NCI-H748 treated with DMSO at 0.1 percent for 48 hours (cell line): ENCODE measurements at regions not wholly inside any gene's neighbourhood (a gene's known extent, or its start where the extent isn't known, plus 50 kb on each side); places are given as distances from the start of the nearest gene placed in this dataset.

ENCODE experiments used
- DNase-seq: peaks from one replicate; lab custom pipeline; 2025; lab: John Stamatoyannopoulos, UW

DNA sequence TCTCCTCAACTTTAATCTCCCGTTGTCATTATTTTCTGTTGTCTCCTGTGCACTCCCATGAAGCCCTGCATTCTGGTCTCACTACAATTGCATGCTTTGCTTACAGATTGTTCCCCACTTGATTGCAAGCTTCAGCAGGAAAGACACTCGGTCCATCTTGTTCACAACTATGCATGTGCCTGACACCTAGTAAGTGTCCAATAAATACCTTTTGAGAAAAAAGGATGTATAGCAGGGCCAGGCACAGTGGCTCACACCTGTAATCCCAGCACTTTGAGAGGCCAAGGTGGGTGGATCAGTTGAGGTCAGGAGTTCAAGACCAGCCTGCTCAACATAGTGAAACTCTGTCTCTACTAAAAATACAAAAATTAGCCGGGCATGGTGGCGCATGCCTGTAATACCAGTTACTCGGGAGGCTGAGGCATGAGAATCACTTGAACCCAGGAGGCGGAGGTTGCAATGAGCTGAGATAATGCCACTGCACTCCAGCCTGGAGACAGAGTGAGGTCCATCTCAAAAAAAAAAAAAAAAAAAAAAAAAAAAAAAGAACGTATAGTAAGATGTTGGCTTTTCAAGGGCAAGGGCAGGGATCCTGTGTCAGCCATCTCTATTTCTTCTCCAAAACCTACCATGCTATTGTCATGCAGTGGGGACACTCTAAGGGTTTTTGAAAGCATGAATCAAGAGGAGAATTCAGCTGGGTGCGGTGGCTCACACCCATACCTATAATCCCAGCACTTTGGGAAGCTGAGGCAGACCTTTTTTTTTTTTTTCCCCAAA is 338.3 kb downstream of the MYCN start:
- no peak for DNase-seq

DNA sequence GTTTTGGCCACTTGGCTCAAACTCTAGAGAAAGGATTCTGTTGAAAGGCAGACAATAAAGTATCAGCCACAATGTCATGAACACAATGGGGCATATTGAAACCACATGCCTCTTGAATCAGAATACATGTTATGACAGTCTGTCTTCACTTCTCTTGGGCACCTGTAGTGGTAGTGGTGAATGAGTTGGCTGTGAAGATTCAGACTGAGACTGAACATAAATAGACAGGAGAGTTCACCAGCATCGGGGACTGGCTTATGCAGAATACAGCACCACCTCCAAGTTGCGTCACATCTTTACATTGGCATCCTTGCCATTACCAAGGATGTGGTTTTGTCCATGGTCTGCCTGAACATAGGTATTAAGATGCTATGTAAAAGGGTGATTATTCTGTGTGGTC is 336.8 kb downstream of the MYCN start:
- no peak for DNase-seq

DNA sequence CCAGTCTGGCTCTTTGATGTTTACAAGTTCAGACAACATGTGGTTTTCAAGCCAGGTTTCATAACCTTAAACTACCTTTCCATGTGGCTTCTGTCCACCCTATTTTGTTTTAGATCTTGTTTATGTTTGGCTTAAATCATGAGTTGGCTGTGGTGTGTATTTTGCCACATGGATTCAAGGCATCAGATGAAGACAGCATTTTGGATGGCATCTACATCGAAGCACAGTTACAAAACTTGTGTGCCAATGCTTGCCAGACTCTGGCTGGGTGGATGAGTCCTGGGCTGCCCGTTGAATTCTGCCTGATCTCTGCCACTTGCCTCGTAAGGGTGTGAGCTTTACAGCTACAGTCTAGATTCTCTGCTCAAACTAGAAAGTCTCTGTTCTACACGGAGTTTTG is 335.3 kb downstream of the MYCN start:
- no peak for DNase-seq

DNA sequence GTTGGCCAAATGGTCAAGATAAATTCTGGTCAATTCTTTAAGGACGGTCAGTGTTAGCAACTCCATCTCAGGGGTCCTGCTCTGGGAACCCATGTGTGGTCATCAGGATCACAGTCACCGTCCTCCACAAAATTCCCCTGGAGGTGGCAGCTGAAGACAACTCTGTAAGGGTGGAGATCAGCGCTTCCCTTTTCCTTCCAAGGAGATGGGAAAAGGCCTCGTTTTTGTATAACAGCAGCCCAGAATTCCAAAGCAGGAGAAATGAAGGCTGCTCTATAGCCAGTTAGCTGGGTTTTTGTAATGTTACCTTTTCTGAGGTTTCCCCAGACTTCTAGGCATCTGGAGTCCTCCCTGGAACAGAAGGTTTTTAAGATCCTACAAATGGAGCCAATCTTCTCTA is 334.8 kb downstream of the MYCN start:
- DNase-seq, result no peak

DNA sequence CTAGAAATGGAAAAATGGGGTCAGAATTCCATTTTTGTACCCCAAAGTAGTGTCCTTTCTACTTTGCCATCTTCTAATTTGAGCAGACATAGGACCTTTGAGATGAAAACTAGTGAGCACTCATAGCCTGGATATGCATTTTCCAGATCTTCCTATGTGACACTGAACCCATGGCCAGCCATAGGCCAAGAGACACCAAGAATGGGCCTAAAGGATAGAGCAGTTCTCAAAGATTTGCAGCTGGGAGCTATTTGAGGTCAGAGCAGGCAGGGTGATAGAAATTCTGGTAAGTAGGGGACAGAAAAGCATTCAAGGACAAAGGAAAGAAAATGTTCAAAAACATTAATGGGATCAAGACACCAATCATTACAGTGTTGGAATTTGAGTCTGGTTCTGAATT is 332.8 kb downstream of the MYCN start:
- no peak for DNase-seq

DNA sequence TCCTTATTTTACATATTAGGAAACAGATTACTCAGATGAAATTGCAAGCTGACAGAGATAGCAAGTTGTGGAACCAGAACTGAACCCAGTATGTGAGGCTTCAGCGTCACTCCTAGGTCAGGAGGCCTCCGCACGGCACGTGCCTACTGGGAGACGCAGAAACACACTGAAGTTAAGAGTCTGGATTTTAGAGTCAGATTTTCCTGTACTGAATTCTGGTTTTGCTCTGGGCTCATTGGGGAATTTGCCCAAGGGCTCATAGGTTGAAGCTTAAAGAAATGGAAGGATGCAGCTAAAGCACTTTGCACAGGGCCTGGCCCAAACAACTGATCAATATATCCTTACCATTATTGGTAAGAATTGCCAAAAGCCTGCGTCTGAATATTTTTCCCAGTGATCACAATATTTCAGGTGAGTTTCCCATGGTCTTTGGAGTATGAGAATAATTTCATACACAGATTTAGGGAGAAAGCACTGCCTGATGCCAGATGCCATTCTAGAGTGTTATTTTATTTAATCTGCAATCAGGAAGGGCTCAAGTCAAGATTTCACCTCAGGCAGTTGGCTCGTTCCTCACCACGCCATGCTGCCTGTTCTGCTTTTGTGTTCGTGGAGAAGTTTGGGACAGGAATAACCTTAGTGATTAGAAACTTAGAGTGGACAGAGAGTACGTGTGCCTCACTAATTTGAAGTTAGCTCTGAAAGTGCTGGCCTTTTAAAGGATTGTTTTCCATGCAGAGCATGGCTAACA is 331.9 kb downstream of the MYCN start:
- DNase-seq, result no peak

DNA sequence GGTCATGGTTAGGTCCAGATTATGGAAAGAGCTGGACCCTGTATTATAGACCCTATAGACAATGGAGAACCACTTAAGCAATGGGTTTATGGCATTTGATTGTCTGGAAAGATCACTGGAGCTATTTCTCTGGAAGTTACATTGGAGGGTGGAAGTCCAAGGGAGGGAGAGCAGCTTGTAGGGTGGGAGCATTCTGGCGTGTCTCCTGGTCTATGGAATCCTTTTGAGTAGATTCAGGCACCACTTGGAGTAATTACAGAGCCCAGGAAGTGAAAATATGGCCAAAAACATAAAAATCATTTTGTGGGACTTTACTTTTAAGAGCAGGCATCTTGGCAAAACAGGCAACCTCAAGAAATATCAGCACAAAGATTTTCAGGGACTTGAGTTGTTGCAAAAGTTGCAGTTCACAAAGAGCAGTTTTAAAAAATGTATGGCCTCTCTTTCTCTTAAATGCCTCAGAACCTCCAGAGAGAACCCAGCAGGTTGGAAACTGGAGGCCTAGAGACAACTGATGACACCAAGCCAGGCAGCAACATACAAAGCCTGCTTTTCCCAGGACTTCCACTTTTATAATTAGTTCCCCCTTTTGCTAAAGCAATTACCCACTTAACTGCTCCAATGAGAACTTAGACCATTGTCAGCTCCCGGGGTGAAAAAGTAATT is 331.0 kb downstream of the MYCN start:
- DNase-seq, result peak; percentile 8

DNA sequence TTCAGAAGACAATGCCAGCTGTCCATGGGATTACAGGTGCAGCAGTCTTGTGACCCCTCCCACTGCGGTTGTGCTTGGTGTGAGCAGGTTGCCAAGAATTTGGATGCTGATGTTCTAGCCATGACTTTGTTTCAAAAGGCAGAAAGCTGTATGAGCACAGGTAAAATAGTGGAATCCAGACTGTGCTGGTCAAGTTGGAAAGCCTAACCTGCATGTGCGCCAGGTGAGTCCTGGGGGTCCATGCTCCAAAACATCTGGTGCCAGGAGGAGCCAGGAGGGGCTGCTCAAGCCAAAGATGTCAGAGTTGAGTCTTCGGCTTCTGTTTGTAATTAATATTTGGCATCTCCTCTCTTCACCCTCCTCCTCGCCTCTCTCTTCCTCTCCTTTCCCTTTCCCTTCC is 330.1 kb downstream of the MYCN start:
- DNase-seq, result no peak

DNA sequence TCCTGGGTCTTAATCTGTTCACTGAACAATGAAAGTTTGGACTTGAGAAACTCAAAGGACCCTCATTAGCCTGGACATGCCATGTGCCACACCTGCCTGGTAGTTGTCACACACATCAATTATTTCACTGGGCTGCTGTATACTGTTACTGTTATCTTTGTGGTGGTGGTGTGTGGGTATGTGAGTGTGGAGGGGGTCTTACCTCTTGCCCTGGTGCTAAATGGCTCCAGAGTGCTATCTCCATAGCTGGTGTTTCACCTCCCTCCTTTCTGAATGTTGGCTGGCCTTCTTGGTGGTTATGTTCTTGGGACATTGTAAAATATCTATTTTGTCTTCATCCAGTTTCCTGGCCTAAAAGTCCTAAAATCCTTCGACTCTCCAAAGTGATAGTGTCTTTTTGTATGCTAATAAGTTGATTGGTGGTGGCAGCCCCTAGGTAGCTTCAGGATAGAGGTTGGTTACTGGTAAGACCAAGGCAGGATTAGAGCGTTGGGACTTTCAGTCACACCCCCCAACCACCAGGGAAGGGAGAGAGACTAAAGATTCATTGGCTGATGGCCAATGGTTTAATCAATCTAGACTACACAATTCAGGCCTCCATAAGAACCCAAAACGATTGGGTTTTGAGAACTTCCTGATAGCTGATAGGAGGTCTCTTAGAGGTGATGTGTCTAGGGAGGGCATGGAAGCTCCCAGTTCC is 328.1 kb downstream of the MYCN start:
- DNase-seq, result no peak

DNA sequence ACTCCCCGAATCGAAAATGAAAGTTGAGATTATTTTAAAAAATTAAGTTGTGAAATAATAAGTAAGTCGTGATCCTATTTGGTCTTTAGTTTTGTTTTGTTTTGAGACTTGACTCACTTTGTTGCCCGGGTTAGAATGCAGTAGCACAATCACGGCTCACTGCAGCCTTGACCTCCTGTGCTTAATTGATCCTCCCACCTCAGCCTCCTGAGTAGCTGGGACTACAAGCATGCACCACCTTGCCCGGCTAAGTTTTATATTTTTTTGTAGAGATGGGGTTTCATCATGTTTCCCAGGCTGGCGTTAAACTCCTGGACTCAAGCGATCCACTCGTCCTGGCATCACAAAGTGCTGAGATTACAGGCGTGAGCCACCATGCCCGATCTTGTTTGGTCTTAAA is 326.2 kb downstream of the MYCN start:
- no peak for DNase-seq

DNA sequence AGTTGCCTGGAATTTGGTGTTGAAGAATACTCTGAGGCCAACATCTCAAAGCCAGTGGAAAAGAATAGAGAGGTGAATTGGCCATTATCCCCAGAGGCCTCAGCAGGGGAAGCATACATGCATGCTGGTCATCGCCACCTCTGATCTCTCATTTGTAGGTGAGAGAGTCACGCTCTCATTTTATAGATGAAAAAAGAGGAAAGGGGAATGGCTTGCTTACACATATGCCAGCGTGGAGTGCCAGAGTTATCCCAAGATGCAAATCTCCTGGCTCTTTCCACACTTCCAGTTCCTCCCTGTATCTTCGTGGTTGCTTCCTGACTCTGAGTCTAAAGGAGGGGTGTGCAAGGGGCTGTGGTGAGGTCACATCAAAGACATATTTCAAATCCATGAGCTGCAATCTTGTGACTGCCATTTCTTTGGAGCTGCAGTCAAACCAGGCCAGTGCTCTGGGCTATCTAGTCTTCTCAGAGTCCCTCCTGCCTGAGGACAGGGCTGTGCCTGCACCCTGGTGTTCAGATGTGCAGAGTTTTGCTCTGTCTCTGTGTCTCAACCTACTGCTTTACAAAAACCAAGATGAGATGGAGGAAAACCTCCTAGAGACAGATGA is 324.7 kb downstream of the MYCN start:
- DNase-seq, result no peak

DNA sequence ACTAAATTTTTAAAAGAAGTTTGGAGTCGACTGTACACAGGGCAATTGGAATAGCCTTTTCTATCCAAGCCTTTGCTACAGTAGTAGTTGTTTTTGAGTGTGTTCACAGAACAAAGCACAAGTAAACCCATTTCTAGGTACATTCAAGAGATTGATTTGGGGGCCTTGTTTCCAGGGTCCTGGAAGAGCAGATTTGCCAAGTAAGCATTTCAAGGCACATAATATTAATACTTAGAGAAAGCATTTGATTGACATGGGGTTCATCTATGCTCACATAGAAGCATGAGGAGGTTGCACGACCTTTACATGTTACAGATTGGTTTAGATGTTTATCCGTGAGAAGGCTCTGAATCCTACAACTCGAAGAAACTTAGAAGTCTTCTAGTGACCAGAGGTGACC is 324.1 kb downstream of the MYCN start:
- DNase-seq, result no peak

DNA sequence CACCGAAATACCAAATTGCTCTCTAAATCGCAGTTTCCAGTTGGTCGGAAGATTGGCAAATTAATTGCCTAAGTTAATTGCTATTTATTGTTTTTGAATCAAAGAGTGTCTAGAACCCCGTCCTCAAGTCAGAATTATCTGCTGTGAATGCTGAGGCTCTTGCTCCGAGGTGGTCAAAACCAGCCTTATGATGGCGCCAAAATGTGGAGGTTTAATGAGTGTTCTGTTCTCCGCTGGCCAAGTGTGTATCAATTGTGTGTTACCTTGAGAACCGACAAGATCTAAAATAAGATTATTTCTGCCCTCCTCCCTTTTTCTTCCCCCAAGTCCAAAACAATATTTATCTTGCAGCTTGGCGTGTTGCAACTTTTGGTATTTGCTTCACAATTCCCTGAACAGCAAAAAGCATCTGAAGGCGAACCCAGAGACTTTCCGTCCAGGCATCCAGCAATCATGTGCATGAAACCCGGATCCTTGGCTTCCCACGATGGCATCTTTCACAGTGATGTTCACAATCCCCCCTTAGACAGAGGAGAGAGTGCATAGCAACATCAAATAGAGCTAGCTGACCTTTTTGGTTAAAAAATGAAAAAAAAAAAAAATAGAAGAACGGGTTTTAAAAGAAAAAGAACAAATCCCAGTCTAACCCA is 323.0 kb downstream of the MYCN start:
- DNase-seq, result no peak

DNA sequence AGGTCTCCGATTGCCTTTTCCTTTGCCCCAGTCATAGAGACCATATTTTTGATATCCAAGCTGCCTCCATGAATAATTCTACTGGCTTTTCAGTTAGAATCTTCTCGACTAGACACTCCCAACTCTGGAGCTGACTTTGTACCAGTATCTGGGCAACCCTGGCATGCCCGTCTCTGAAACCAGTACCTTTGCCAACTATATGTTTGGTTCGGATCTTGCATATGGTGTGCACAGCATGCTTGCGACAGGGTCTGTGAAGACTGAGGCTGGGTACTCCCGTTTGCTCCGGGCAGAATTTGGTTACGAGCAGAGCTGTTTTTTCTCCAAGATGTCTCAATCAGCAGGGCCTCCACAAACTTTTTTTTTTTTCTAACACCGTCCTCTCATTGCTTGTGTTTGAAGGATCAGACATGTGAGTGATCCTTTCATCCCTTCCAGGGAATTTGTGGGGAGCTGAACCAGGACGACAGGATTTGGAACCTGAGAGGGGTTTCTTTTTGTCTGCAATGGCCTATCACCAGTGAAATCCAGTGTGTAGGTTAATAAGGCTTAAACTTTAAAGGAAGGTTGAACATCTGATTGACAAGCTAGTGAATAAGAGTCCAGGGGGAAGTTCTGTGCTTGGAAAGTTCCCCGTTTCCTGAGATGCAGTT is 322.3 kb downstream of the MYCN start:
- DNase-seq, result no peak

DNA sequence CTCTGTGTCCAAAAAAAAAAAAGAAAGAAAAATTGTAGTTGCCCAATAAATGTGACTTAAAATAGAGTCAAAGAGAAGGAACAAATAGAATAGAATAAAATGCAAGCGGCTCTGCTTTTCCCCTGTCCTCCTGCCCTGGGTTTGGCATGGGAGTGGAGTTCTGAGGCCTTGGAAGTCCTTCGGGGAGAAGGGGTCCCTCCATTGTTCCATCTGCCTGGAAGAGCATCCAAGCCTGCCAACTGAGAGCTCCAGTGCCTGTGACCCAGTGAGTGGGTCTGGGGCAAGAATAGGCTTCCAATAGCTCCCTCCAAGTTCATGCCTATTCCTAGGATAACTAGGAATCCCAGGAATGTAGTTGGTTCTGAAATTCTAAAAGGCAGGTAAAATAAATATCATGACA is 321.4 kb downstream of the MYCN start:
- no peak for DNase-seq

DNA sequence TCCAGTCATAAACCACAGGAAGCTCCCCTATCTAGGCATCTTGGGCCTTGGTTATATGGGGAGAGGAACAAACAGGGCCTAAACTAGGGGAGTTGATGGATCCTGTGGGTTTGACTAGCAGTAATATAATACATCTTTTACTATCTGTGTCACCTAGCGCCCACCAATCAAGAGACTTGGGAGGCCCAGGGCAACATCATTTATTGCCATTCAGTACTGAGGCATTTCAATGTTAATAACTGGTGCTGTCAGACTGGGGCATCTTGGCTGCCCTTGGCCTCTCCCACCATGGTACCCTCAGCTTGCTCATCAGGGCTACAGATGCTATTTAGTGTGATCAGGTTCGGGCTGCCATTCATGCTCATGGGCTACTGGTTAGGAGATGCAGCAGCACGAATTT is 320.7 kb downstream of the MYCN start:
- DNase-seq, result no peak

DNA sequence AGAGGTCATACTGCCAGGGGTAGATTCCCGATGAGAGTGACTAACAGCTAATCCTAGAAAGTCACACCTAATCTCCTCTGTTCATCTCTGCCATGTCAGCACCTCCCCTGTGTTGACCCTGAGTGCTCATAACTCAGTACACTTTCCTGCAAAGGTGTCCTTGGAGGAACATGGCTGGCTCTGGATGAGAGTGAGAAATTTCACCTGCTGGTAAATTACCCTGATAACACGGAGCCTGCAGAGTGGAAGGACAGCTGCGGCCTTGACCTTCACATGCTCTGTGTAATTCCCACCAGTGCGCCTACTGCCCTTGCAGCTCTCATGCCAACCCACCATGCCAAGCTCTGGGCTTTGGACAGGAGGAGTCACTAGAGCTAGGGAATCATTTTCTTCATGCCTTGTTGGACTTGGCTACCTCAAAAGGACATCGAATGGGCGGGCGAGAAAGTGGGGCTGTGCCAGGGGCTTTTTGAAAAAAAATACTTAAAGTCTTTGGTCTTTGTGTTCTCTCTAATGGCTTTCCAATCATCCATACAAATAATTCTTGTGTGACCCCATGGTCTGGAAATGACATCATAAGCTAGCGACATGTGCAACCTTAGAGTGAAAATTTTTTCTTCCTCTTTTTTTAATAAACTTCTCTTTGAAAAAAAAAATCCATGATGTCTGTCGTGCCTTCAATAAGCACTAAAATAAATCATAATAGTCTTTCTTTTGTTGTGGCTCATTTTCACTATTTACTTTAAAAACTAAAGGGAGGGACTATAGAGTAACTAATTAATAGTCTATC is 319.9 kb downstream of the MYCN start:
- DNase-seq, result no peak

DNA sequence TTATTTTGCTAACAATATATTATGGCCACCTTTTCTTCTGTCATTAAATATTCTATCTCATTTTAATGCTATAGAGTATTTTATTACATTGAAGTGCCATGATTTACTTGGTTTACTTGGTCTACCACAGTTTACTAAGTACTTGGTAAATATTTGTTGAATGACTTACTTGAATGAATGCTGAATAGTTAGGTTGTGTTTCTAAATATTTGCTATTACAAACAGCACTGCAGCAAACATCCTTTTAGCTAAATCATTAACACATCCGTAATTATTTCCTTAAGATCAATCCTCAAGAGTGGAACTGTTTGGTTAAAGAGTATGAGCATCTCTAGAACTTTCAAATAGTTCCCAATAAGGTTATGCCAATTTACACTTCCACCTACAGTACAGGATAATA is 318.7 kb downstream of the MYCN start:
- DNase-seq, result no peak

DNA sequence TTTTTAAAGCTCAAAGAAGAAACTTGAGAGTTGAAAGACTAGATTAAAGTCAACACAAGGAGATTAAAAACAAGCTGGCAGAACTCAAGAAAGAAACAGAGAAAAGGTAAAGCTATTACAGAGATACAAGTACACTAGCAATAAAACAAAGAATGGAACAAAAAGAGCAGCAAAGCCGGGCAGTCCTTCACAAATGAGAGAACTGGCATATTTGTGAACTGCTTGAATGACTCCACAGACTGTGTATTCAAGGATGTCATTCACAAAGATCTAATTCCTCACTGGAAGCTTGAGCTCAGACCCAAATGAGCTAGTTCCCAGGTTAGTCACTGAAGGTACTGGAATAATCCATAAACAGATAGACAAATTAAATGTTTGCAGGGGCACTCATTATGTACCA is 318.0 kb downstream of the MYCN start:
- no peak for DNase-seq

DNA sequence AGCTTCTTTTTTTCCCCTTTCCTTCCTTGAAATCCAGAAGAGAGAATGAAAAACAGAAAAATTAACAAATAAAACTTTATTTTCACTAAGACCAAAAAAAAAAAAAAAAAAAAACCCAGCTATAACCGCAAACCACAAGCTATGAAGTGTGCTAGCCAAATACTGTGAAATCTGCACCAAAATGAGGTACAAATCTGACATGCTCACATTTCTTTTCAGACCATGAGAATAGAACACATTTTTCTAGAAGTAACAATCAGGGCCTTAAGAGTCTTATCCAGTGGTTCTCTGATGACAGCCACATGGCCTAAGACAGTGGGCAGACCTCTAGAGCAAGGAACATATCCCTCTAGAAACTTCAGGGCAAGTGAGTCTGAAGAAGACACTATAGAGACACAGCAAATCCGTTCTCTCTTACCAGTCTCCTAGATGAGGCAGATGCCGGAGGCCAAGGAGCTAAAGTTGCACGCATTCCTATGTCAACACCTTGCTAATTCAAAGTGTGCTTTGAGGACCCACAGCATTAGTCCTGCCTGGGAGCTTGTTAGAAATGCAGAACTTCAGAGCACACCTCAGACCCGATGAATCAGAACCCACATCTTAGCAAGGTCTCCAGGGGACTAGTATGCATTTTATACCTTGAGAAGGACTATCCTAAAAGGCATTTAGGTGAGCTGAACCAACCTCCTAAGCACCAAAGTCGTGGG is 317.1 kb downstream of the MYCN start:
- DNase-seq, result no peak
